ENCODE measurements at regions not wholly inside any gene's neighbourhood (a gene's known extent, or its start where the extent isn't known, plus 50 kb on each side); places are given as distances from the start of the nearest gene placed in this dataset.

DNA sequence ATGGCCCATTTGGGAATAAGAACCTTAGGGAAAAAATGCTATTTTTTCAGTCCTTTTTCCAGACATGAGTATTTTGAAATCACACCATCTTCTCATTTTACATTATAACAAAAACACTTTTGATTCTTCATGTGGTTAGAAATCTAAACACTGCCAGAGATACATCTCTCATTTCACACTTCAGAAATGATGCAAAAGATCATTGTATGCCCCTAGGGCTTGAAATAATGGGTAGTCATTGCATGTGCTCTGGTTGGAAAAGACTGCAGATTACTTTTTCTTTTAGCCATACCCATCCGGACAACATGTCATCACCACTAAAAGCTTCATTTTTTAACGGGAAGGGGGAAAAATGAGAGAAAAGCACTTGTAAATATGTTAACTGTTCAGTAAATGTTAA, 1152.2 kb upstream of the ADGRL4 start:
- Histone ChIP-seq H3K79me2 (ENCODE audit: insufficient read depth, low read length) (no peaks in the 10 kb centered on the region), H3K9ac (ENCODE audit: low read length) (no peak overlapping the region), H3K9me3 (ENCODE audit: insufficient read depth, low read length) (no peaks in the 10 kb centered on the region), H3F3A (ENCODE audit: insufficient read depth) (no peaks in the 10 kb centered on the region), H2AFZ (ENCODE audit: low read depth, low read length, severe bottlenecking) (no peak overlapping the region), H3K27me3 (ENCODE audit: low read length) (no peaks in the 10 kb centered on the region), H3K4me2 (ENCODE audit: low read depth, low read length, poor library complexity, severe bottlenecking) (no peak overlapping the region), H3K36me3 (ENCODE audit: low read length) (no peaks in the 10 kb centered on the region), H3K4me3 (ENCODE audit: insufficient read depth, low read length, poor library complexity, severe bottlenecking) (no peak overlapping the region), H3K27ac (ENCODE audit: low read depth, low read length) (no peak overlapping the region), H3K9me2 (replicated peaks; ENCODE audit: insufficient read depth, low read length) (no peaks in the 10 kb centered on the region), H4K20me1 (ENCODE audit: low read depth, low read length) (no peaks in the 10 kb centered on the region)
- no peak for TF ChIP-seq EZH2phosphoT487 (conservative IDR thresholded peaks at IDR 0.05; ENCODE audit: low read length)
- no peak for TF ChIP-seq CTCF (IDR thresholded peaks at IDR 0.05; ENCODE audit: insufficient read depth, low read length, poor library complexity, severe bottlenecking)

- no peak for TF ChIP-seq CTCF (IDR thresholded peaks at IDR 0.05; ENCODE audit: insufficient read depth, low read length, poor library complexity, severe bottlenecking)
- TF ChIP-seq EZH2phosphoT487 (conservative IDR thresholded peaks at IDR 0.05; ENCODE audit: low read length): no peak
- H3K9me3 ChIP-seq (ENCODE audit: insufficient read depth, low read length): no peaks in the 10 kb centered on the region
- no peak overlapping the region for H3K27ac ChIP-seq (ENCODE audit: low read depth, low read length)
Measured at GRCh38 chr1:80158266-80158665, 1151.7 kb upstream of the ADGRL4 start.

GRCh38 chr1:80155371-80155770, 1148.8 kb upstream of the ADGRL4 start:
- Histone ChIP-seq H3K36me3 (ENCODE audit: low read length) (no peaks in the 10 kb centered on the region), H2AFZ (ENCODE audit: low read depth, low read length, severe bottlenecking) (no peak overlapping the region), H3F3A (ENCODE audit: insufficient read depth) (no peaks in the 10 kb centered on the region)

More at GRCh38 chr1:80158266-80158665, 1151.7 kb upstream of the ADGRL4 start:
- H4K20me1 ChIP-seq (ENCODE audit: low read depth, low read length): no peaks in the 10 kb centered on the region
- no peaks in the 10 kb centered on the region for H3K27me3 ChIP-seq (ENCODE audit: low read length)
- H3K79me2 ChIP-seq (ENCODE audit: insufficient read depth, low read length): no peaks in the 10 kb centered on the region
- no peaks in the 10 kb centered on the region for H3F3A ChIP-seq (ENCODE audit: insufficient read depth)
- H3K36me3 ChIP-seq (ENCODE audit: low read length): no peaks in the 10 kb centered on the region
- no peaks in the 10 kb centered on the region for H3K9me2 ChIP-seq (replicated peaks; ENCODE audit: insufficient read depth, low read length)
- H2AFZ ChIP-seq (ENCODE audit: low read depth, low read length, severe bottlenecking): peak overlapping the region; percentile 54
- H3K4me3 ChIP-seq (ENCODE audit: insufficient read depth, low read length, poor library complexity, severe bottlenecking): no peak overlapping the region
- H3K9ac ChIP-seq (ENCODE audit: low read length): no peak overlapping the region
- H3K4me2 ChIP-seq (ENCODE audit: low read depth, low read length, poor library complexity, severe bottlenecking): no peak overlapping the region

More at GRCh38 chr1:80155371-80155770, 1148.8 kb upstream of the ADGRL4 start:
- Histone ChIP-seq H3K27ac (ENCODE audit: low read depth, low read length) (no peak overlapping the region), H3K9ac (ENCODE audit: low read length) (no peak overlapping the region), H3K27me3 (ENCODE audit: low read length) (no peaks in the 10 kb centered on the region), H4K20me1 (ENCODE audit: low read depth, low read length) (no peaks in the 10 kb centered on the region), H3K9me3 (ENCODE audit: insufficient read depth, low read length) (no peaks in the 10 kb centered on the region), H3K4me3 (ENCODE audit: insufficient read depth, low read length, poor library complexity, severe bottlenecking) (no peak overlapping the region), H3K4me2 (ENCODE audit: low read depth, low read length, poor library complexity, severe bottlenecking) (no peak overlapping the region), H3K79me2 (ENCODE audit: insufficient read depth, low read length) (no peaks in the 10 kb centered on the region), H3K9me2 (replicated peaks; ENCODE audit: insufficient read depth, low read length) (no peaks in the 10 kb centered on the region)
- TF ChIP-seq CTCF (IDR thresholded peaks at IDR 0.05; ENCODE audit: insufficient read depth, low read length, poor library complexity, severe bottlenecking) (peak; percentile 15), EZH2phosphoT487 (conservative IDR thresholded peaks at IDR 0.05; ENCODE audit: low read length) (no peak)

Measured in SU-DHL-6 (cell line).